Keratinocyte (primary cell): ENCODE measurements at regions not wholly inside any gene's neighbourhood (a gene's known extent, or its start where the extent isn't known, plus 50 kb on each side); places are given as distances from the start of the nearest gene placed in this dataset.
"Not testable (repeated sequence)": the region's sequence is repeated elsewhere in the genome, so short reads cannot be mapped to it uniquely, and the experiment has no call there.

Experiments used
- EZH2 ChIP-seq: IDR thresholded peaks from one replicate; pipeline ENCODE4 v1.6.1; 2012; ENCODE audit warnings: inconsistent platforms, mild to moderate bottlenecking, low read length, moderate library complexity
- TF ChIP-seq, protein P1 (sequence below), 3 experiments: IDR thresholded peaks in 1 of 3; conservative IDR thresholded peaks in 1 of 3; optimal IDR thresholded peaks in 1 of 3; 2 replicates in 2 of 3; 3 replicates in 1 of 3; pipeline versions ENCODE3 to v1.5.1; 2011; ENCODE audit warnings: low read length in 3 of 3, mild to moderate bottlenecking in 3 of 3, moderate library complexity in 2 of 3, control low read depth in 1 of 3, inconsistent platforms in 1 of 3; ENCODE audit not compliant: insufficient read depth in 2 of 3; ENCODE audit errors: extremely low read depth in 1 of 3

DNA sequence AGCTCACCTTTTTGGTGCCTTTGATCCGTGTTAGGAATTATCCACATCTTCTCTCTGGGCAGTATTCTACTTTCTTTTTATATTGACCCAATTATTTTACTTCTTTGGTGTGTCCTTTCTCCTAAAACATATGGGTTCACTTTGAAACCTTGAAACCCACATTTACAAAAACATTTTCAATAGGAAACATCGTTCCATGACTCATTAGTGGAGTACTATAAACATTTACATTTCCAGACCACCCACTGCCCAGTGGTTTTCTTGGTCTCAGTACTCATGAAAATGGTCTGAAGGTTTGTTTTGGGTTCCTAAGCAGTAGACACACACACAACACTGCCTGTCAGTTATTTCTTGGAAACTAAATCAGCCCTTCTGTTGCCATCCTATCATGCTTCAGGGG, 111.7 kb upstream of the LPCAT1 start:
- TF ChIP-seq, protein P1, sequence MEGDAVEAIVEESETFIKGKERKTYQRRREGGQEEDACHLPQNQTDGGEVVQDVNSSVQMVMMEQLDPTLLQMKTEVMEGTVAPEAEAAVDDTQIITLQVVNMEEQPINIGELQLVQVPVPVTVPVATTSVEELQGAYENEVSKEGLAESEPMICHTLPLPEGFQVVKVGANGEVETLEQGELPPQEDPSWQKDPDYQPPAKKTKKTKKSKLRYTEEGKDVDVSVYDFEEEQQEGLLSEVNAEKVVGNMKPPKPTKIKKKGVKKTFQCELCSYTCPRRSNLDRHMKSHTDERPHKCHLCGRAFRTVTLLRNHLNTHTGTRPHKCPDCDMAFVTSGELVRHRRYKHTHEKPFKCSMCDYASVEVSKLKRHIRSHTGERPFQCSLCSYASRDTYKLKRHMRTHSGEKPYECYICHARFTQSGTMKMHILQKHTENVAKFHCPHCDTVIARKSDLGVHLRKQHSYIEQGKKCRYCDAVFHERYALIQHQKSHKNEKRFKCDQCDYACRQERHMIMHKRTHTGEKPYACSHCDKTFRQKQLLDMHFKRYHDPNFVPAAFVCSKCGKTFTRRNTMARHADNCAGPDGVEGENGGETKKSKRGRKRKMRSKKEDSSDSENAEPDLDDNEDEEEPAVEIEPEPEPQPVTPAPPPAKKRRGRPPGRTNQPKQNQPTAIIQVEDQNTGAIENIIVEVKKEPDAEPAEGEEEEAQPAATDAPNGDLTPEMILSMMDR (optimal IDR thresholded peaks at IDR 0.05 in 1 of 3, IDR thresholded peaks at IDR 0.05 in 1 of 3, conservative IDR thresholded peaks at IDR 0.05 in 1 of 3; ENCODE audit: extremely low read depth in 1 of 3, insufficient read depth in 2 of 3, low read length in 3 of 3): not testable (repeated sequence)
- not testable (repeated sequence) for TF ChIP-seq EZH2
